ENCODE measurements at regions not wholly inside any gene's neighbourhood (a gene's known extent, or its start where the extent isn't known, plus 50 kb on each side); places are given as distances from the start of the nearest gene placed in this dataset.

DNA sequence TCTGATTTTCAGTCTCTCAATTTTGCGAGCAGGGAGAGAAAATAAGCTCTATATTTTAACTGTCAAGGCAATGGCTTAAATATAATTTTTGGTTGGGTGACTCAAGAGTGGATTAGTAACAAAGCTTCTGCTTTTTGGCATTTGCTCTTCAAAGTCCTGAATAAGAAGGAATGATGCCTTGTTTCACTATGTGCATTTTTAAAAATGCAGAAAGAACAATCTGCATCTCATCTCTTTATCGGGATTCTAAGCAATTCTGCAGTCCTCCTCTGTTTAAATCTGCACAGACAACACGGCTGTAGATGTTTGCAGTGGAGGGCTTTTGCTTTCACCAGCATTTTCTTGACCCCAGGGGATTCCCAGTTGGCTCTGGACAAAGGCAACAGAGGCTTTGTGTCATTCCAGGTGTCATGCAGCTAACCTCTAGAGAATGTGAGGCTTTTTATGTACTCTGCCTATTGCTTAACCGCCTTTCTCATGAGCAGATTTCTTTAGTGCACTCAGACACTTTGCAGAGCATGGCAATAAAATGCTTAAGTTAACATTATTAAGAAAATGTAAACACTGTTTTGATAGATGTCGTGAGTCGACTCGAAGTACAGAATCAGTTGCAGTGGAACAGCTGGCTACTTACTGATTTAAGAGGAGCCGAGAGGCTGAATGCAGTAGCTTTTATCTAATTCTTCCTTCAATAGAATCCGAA, 783.2 kb upstream of the NEGR1 start (continued):
- no peak for TF ChIP-seq CTCF (conservative IDR thresholded peaks at IDR 0.05; ENCODE audit: low read depth in 2 of 2)
- no peak for TF ChIP-seq EZH2 (IDR thresholded peaks at IDR 0.05; ENCODE audit: low read depth, unreplicated experiment)
- no peak for TF ChIP-seq ZNF114 (CRISPR knock-in tag; IDR thresholded peaks at IDR 0.05)
- no peak for TF ChIP-seq JUNB (IDR thresholded peaks at IDR 0.05; ENCODE audit: unreplicated experiment)
- TF ChIP-seq NANOG (IDR thresholded peaks at IDR 0.05; ENCODE audit: borderline replicate concordance) = 0 out of 2 replicates have a peak, but pooled peaks have one; percentile 9
- TF ChIP-seq ZNF331 (CRISPR knock-in tag; IDR thresholded peaks at IDR 0.05; ENCODE audit: low read depth) = no peak
- no peak for TF ChIP-seq EZH2phosphoT487 (IDR thresholded peaks at IDR 0.05; ENCODE audit: unreplicated experiment)
- TF ChIP-seq, protein P1, sequence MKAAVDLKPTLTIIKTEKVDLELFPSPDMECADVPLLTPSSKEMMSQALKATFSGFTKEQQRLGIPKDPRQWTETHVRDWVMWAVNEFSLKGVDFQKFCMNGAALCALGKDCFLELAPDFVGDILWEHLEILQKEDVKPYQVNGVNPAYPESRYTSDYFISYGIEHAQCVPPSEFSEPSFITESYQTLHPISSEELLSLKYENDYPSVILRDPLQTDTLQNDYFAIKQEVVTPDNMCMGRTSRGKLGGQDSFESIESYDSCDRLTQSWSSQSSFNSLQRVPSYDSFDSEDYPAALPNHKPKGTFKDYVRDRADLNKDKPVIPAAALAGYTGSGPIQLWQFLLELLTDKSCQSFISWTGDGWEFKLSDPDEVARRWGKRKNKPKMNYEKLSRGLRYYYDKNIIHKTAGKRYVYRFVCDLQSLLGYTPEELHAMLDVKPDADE (IDR thresholded peaks at IDR 0.05) = no peak
- TF ChIP-seq STAT1 (IDR thresholded peaks at IDR 0.05; ENCODE audit: unreplicated experiment) = no peak

DNA sequence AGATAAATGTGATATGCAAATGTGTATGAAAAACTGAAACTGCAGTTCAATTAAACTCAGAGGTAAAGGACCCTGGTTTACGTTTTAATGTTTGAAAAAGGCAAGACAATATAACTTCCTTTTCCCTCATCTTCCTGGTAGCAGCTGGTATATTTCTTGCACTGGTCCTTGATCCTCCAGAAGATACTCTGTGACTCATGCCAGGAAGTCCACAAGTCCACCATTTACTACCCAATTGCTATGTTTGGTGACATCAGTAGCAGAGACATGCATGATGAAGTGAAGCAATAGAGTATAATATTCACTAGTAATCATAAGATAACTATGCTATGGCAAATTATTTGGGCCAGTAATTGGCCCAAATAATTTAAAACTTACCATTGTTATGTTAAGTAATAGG, 774.5 kb upstream of the NEGR1 start:
- no peaks in the 10 kb centered on the region for H3K79me2 ChIP-seq (replicated peaks; ENCODE audit: insufficient read depth)
- H3K4me1 ChIP-seq (ENCODE audit: insufficient read depth) = no peaks in the 10 kb centered on the region
- H3K36me3 Mint-ChIP-seq (ENCODE audit: low read depth) = peaks cover 14% of the 10 kb centered on the region; the same call in 2 of the 3 replicates
- no peaks in the 10 kb centered on the region for H3K27me3 ChIP-seq (ENCODE audit: insufficient read depth)
- H3K4me1 Mint-ChIP-seq = no peaks in the 10 kb centered on the region
- peaks cover 23% of the 10 kb centered on the region for H3K9me3 Mint-ChIP-seq
- H3K27ac Mint-ChIP-seq = no peak overlapping the region
- no peak overlapping the region for H2AFZ ChIP-seq
- H4K20me1 ChIP-seq (replicated peaks; ENCODE audit: insufficient read depth) = no peaks in the 10 kb centered on the region
- peaks cover 1% of the 10 kb centered on the region for H3K27me3 Mint-ChIP-seq (ENCODE audit: insufficient read depth, low read depth, poor library complexity)
- H3F3A ChIP-seq (replicated peaks; ENCODE audit: low read depth) = no peaks in the 10 kb centered on the region
- DNase-seq (ENCODE audit: low spot score) (no peak), ATAC-seq (no peak)
- H3K4me3 ChIP-seq = no peak overlapping the region
- H3K36me3 ChIP-seq (ENCODE audit: insufficient read depth) = peaks cover 12% of the 10 kb centered on the region; the same call in 1 of the 2 replicates
- H3K4me2 ChIP-seq = no peak overlapping the region
- H3K4me3 Mint-ChIP-seq = no peak overlapping the region
- H3K9me2 ChIP-seq (ENCODE audit: insufficient read depth) = peaks cover 16% of the 10 kb centered on the region; the same call in 1 of the 2 replicates
- no peak overlapping the region for H3K27ac ChIP-seq (ENCODE audit: low read depth)
- no peak for TF ChIP-seq STAT1 (IDR thresholded peaks at IDR 0.05; ENCODE audit: unreplicated experiment)
- no peak for TF ChIP-seq EZH2phosphoT487 (IDR thresholded peaks at IDR 0.05; ENCODE audit: unreplicated experiment)
- TF ChIP-seq, protein P2, sequence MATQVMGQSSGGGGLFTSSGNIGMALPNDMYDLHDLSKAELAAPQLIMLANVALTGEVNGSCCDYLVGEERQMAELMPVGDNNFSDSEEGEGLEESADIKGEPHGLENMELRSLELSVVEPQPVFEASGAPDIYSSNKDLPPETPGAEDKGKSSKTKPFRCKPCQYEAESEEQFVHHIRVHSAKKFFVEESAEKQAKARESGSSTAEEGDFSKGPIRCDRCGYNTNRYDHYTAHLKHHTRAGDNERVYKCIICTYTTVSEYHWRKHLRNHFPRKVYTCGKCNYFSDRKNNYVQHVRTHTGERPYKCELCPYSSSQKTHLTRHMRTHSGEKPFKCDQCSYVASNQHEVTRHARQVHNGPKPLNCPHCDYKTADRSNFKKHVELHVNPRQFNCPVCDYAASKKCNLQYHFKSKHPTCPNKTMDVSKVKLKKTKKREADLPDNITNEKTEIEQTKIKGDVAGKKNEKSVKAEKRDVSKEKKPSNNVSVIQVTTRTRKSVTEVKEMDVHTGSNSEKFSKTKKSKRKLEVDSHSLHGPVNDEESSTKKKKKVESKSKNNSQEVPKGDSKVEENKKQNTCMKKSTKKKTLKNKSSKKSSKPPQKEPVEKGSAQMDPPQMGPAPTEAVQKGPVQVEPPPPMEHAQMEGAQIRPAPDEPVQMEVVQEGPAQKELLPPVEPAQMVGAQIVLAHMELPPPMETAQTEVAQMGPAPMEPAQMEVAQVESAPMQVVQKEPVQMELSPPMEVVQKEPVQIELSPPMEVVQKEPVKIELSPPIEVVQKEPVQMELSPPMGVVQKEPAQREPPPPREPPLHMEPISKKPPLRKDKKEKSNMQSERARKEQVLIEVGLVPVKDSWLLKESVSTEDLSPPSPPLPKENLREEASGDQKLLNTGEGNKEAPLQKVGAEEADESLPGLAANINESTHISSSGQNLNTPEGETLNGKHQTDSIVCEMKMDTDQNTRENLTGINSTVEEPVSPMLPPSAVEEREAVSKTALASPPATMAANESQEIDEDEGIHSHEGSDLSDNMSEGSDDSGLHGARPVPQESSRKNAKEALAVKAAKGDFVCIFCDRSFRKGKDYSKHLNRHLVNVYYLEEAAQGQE (IDR thresholded peaks at IDR 0.05; ENCODE audit: unreplicated experiment) = no peak
- no peak for TF ChIP-seq ZNF114 (CRISPR knock-in tag; IDR thresholded peaks at IDR 0.05)
- TF ChIP-seq, protein P1 (IDR thresholded peaks at IDR 0.05) = no peak
- no peak for TF ChIP-seq NANOG (IDR thresholded peaks at IDR 0.05; ENCODE audit: borderline replicate concordance)
- TF ChIP-seq CTCF (conservative IDR thresholded peaks at IDR 0.05; ENCODE audit: low read depth in 2 of 2) = no peak
- no peak for TF ChIP-seq POLR2AphosphoS5 (IDR thresholded peaks at IDR 0.05; ENCODE audit: low read depth)

All from GM23338 (cell line).